COR-L47 (cell line): ENCODE measurements at regions not wholly inside any gene's neighbourhood (a gene's known extent, or its start where the extent isn't known, plus 50 kb on each side); places are given as distances from the start of the nearest gene placed in this dataset.

ENCODE experiments used
- DNase-seq: peaks from one replicate; lab custom pipeline; 2025; lab: John Stamatoyannopoulos, UW

DNA sequence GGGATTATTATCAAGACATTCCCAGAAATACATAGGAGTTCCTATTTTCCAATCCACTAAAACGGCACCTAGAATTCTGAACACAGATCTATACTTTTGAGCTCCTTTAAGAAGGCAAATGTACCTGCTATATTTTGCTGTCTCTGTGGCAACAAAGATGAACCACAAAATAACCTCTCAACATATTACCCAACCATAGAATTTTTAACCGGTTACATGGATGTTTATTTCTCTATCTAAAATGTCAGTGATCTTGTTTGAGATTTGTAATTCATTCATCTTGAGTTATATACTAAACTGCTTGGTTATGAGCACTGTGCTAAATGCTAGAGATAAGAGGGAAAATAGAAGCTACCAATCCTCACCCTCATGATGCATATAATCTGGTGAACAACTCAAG lies 117.5 kb upstream of the HMGCLL1 start:
- DNase-seq = no peak

DNA sequence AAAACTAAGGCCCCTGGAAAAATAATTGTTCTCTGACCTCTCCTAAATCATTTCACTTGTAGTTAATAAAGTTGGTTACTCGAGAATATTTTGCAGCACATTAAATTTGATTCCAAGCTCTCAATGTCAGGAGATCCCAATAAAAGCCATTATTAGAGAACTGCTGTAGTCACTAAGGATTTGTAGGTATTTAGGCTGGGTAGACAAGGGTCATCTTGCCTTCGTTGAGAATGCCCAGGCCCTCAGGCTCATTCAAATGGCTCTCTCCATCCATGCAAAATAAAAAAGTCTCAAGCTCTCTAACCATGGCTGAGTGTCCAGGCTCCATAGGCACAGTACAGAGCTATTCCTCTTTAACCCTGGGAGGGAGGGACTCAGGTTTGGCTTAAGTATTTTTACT lies 117.0 kb upstream of the HMGCLL1 start:
- no peak for DNase-seq

DNA sequence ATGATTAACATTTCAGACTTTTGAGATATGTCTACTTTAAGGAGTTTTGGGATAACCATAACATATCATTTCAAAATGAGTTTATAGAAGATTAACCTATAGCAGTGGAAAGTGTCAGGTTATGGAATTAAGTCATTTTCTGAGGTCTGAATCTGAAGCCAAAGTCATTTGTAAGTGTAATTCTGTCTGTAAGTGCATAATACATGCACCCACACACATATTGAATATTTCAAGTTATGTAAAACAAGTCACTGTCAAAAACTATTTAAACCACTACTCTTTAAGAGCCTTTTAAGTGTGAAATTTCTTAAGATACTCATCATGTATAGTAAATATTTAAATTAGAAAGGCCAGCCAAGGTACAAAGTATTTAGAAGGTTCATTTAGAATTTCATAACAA lies 115.8 kb upstream of the HMGCLL1 start:
- DNase-seq = no peak

GRCh38 chr6:55694148-55694547 lies 115.2 kb upstream of the HMGCLL1 start:
- DNase-seq = no peak

GRCh38 chr6:55679503-55679902 lies 100.5 kb upstream of the HMGCLL1 start:
- DNase-seq = no peak

GRCh38 chr6:55678330-55679224 lies 99.6 kb upstream of the HMGCLL1 start:
- DNase-seq = no peak

- DNase-seq = no peak
Observed at GRCh38 chr6:55676736-55677135, 97.7 kb upstream of the HMGCLL1 start.

- no peak for DNase-seq
Observed at GRCh38 chr6:55675941-55676340, 96.9 kb upstream of the HMGCLL1 start.

- no peak for DNase-seq
Observed at GRCh38 chr6:55674672-55675071, 95.7 kb upstream of the HMGCLL1 start.

GRCh38 chr6:55670850-55671413 lies 91.9 kb upstream of the HMGCLL1 start:
- DNase-seq = no peak

DNA sequence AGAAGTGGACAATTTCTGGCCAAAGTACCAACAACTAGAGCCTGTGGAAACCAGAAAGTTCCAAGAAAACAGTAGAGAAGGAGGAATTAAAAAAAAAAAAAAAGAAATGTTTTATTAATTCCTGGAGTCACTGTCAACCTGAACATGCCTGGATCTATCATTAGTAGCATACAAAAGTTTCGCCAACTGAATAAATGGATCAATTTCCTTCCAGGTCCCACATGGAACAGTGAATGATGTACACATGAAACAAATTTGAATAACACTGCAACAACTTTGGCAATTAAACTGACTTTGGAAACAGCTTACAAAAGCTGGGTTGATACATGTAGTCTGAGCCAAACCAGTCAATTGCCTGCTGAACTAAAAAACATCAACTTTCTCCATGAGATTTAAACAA lies 90.0 kb upstream of the HMGCLL1 start:
- DNase-seq = no peak

- no peak for DNase-seq
Observed at GRCh38 chr6:55668591-55668990, 89.6 kb upstream of the HMGCLL1 start.

GRCh38 chr6:55667341-55667740 lies 88.3 kb upstream of the HMGCLL1 start:
- no peak for DNase-seq

GRCh38 chr6:55666606-55667225 lies 87.7 kb upstream of the HMGCLL1 start:
- DNase-seq = no peak

GRCh38 chr6:55666037-55666436 lies 87.0 kb upstream of the HMGCLL1 start:
- no peak for DNase-seq

DNA sequence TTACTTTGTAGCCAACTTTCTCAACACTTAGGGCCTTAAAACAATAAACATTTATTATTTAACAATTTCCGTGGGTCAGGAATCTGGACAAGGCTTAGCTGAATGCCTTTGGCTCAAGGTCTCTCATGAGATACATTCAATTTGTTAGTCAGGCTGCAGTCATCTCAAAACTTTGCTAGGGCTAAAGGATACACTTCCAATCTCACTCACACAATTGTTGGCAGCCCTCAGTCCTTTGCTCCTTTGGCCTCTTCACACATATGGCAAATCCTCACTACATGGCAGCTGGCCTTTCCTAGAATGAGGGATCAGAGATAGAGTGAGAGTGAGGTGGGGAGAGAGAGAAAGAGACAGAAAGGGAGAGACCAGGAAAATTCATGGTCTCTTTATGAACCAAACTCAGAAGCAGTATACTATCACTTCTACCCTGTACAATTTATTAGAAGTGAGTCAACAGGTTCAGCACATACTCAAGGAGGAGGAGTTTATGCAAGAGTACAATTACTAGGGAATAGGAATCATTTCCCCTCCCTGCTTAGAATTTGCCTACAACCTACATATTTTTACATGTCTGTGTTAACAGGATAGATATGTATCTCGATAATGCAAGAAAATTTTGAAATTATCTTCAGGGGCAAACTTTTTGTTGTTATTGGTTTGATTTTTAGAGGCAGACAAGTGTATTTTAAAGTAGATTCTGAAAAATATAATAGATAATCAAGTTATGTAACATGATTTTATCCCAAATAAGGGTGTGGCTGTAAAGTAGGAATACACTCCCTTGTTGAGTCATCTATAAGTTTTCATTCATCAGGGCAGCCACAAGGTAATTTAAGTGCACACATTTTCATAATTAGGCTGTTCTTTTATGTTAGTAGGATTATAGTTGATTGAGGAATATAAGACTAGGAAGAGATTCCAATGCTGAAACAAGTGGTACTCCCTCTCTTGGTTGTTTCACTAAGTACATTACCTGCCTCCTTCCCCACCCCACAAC lies 85.9 kb upstream of the HMGCLL1 start:
- DNase-seq = no peak

- DNase-seq = no peak
Observed at GRCh38 chr6:55663914-55664313, 84.9 kb upstream of the HMGCLL1 start.

- DNase-seq = peak; percentile 23
Observed at GRCh38 chr6:55659304-55659703, 80.3 kb upstream of the HMGCLL1 start.

- no peak for DNase-seq
Observed at GRCh38 chr6:55654445-55654844, 75.5 kb upstream of the HMGCLL1 start.

DNA sequence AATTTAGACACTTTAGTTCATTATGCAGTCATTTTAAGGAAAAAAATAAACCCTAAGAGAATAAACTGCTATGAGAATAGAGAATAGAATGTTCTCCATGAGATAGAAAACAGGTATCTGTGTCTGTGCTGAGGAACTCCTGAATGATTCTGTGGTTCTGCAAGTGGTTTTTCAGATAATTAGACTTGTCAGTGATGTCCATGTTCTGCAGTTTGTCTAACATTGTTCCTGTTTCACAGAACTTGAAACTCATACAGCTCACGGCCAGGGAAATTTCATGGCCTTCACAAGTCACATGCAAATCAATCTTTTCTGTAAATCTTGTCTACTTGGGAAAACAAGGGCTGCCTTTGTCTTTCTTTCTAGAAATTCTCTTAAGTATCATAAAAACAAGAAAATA lies 73.4 kb upstream of the HMGCLL1 start:
- DNase-seq = no peak

DNA sequence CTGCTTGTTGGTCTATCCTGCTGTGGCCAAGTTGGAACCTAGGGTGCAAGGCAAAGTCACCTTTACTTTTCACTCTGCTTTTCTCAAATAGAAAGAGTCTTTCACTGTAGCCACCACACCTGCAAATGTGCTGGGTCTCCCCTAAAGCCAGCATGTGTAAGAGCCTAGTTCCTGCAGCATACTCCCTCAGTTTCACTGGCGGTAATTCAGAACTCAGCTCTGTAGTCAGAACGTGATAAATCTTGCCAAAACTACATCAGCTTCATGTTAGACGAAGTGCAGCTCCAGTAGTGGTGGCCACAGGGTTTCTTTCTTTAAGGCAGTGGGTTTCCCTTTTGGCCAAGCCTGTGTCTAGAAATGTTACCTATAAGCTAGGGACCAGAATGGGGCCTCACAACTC lies 72.0 kb upstream of the HMGCLL1 start:
- no peak for DNase-seq

DNA sequence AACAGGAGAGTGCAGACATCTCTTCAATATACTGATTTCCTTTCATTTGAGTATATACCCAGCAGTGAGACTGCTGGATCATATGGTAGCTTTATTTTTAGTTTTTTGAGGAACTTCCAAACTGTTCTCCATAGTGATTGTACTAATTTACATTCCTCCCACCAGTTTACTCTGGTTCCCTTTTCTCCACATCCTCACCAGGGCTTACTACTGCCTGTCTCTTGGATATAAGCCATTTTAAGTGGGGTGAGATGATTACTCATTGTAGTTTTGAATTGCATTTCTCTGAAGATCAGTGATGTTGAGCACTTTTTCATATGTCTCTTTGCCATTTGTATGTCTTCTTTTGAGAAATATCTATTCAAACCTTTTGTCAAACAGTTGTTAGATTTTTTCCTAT lies 64.9 kb upstream of the HMGCLL1 start:
- DNase-seq = no peak
